TTC549 (cell line): ENCODE measurements at regions not wholly inside any gene's neighbourhood (a gene's known extent, or its start where the extent isn't known, plus 50 kb on each side); places are given as distances from the start of the nearest gene placed in this dataset.
"Not testable (repeated sequence)": the region's sequence is repeated elsewhere in the genome, so short reads cannot be mapped to it uniquely, and the experiment has no call there.

ENCODE experiments used
- FAIRE-seq: peaks from 2 replicates; lab custom pipeline; 2012; peaks lifted over from hg19 to GRCh38; lab: Jason Lieb, UNC

DNA sequence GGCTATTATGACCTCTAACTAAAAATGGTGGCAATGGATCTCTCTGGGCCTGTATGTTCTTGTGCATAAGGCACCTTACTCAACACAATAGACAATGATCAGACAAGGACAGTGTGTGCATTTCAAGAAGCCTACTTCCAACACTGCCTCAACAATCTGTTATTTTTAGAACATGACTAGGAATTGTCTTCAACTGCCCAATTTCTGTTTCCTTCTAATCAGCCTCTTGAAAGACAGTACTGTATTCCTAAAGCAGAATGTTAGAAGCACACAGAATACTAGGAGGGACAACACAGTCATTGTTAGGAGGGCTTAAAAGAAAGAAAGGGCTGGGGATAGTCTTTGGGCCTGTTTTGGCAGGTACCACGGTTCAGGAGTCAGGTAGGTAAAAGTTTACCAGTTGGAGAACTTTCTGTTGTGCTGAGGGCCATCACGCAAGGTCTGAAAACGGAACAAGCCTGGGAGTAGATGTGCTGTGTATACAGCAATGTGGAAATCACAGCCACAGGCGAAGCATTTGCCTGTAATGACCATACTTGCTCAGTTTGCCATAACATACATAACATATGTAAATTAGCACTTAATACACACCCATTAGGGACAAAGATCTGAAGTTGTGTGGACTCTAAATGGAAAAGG is 100.8 kb upstream of the ATXN3L start:
- no peak for FAIRE-seq

DNA sequence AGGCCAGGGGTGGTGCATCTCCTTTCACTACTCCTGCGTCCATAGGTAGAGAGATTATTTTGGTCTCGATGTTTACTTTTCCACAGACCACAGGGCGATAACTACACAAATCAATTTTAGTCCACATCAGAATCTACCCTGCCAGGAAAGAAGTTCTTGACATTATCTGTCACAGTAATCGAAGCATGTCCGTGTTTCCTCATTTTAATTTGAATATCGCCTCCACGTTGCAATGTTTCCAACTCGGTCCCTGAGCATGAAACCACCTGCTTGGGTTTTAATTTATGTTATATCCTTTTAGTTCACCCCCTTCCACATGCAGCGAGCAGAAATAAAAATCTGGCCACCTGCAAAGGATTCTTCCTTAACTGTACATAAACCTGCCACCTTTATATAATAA is 100.1 kb upstream of the ATXN3L start:
- FAIRE-seq: no peak

DNA sequence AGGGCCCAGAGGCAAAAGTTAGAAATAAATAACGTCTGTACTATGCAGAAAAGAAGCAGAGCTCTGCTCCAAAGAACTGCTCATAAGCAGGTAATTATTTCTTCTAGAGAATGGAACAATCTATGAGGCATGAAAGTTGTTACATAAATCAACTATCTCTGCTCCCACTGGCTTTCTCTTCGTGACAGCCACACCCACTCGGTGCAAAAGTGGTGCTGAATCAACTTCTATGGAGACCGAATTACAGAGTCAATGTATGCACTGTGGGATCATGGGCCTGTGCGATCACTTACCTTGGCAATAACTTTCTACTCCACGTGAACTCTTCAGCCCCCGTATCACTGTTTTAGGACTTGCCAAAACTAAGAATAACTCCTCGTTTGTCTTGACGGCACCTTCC is 99.4 kb upstream of the ATXN3L start:
- FAIRE-seq: no peak

GRCh38 chrX:13418126-13419097 is 98.6 kb upstream of the ATXN3L start:
- FAIRE-seq: no peak

- FAIRE-seq: no peak
Measured at GRCh38 chrX:13415509-13415908, 95.7 kb upstream of the ATXN3L start.

DNA sequence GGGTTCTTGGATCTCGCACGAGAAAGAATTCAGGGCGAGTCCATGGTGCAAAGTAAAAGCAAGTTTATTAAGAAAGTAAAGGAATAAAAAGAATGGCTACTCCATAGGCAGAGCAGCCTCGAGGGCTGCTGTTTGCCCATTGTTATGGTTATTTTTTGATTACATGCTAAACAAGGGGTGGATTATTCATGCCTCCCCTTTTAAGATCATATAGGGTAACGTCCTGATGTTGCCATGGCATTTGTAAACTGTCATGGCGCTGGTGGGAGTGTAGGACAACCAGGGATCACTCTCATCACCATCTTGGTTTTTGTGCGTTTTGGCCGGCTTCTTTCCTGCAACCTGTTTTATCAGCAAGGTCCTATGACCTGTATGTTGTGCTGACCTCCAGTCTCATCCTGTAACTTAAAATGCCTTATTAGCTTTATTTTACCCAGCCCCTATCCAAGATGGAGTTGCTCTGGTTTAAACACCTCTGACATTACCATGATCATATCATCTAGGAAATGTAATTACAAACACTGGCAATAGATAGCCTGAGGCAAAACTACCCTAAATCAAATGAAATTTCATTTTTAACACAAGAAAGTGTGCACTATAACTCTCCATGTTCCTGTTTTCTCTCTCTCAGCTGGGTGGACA is 94.3 kb upstream of the ATXN3L start:
- no peak for FAIRE-seq

DNA sequence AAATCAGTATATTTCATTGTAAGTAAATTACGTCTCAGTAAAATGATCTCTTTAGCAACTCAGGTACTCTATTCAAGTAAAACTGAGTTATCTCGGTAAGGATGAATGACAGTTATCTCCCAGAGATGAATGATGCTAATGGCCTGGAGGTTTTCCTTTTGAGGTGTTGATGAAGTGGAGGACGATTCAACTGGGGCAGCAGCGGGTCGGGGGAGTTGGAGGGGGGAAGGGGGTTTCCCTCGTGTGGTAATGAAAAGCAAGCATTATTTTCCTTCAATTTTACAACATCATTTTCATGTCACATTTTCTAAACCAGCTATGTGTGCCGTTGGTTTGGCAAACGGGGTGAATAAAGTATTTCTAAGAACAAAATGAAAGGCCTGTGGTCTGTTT is 92.4 kb upstream of the ATXN3L start:
- FAIRE-seq: no peak

- FAIRE-seq: no peak
Measured at GRCh38 chrX:13411496-13412207, 91.8 kb upstream of the ATXN3L start.

DNA sequence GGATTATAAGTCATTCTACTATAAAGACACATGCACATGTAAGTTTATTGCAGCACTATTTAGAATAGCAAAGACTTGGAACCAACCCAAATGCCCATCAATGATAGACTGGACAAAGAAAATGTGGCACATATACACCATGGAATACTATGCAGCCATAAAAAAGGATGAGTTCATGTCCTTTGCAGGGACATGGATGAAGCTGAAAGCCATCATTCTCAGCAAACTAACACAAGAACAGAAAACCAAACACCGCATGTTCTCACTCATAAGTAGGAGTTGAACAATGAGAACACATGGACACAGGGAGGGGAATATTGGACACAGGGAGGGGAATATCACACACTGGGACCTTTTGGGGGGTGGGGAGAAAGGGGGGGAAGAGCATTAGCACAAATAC is 88.7 kb upstream of the ATXN3L start:
- not testable (repeated sequence) for FAIRE-seq

DNA sequence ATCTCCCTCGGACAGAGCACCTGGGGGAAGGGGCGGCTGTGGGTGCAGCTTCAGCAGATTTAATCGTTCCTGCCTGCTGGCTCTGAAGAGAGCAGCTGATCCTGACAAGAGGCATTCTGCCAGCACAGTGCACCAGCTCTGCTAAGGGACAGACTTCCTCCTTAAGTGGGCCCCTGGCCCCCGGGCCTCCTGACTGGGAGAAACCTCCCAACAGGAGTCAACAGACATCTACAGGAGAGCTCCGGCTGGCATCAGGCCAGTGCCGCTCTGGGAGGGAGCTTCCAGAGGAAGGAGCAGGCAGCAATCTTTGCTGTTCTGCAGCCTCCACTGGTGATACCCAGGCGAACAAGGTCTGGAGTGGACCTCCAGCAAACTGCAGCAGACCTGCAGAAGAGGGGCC is 84.9 kb upstream of the ATXN3L start:
- not testable (repeated sequence) for FAIRE-seq

- no peak for FAIRE-seq
Measured at GRCh38 chrX:13404364-13404763, 84.5 kb upstream of the ATXN3L start.

DNA sequence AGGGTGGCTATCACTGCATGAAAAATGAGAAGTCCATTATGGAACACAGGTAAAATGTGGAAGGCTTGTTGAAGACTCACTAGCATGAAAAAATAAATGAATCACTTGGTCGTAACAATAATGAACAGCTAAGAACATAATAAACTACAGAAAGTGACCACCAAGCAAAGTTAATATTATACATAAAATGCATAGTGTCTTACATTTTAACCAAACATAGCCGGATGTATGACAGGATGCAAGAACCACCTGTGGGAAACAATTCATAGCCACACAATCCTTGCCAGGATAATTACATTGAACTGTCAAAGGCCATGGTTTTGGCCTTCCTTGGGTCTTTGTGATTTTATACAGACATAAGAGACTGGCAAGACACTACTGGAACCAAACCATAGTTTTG is 81.9 kb upstream of the ATXN3L start:
- no peak for FAIRE-seq

- no peak for FAIRE-seq
Measured at GRCh38 chrX:13398839-13399238, 79.0 kb upstream of the ATXN3L start.

DNA sequence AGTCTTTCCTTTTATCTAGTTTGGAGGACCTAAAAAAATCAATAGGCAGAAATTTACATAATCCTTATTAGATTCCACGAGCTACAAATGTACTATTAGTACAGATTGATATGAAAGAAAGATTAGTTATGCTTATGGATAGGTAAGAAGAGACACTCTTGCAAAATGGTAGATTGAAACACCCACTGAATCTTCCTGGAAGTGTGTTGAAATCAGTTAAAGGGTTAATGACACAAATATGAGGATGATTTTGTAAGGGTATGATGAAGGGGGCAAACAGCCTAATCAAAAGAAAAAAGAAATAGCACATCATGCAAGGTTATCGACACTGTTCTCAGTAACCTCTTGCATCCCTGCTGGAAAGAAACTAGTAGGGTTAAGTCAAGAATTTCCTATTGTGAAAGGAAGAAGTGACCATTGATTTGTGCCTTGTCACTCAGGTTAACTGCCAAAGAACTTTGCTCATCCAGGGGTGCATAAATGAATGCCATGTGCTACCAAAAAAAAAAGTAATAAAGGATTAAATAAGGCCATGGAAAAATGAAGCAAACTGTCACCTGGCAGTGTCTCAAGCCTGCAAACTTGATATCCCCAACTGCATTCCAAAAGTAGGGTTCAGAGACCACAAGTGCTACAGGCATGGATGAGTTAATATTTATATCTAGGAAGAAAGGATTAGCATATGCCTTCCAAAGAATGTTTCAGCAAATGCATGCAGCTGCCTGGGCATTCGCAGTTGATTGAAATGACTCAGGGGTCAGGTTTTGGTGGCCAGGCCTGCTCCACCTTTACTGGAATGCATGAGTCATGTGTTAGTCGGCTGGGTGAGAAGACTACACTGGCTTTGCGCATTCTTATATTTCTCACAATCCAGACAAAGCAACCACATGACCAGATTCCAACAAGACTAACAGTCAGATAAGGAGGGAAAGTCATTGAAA is 78.3 kb upstream of the ATXN3L start:
- no peak for FAIRE-seq

- no peak for FAIRE-seq
Measured at GRCh38 chrX:13396924-13397323, 77.1 kb upstream of the ATXN3L start.

GRCh38 chrX:13389501-13389900 is 69.6 kb upstream of the ATXN3L start:
- FAIRE-seq: no peak

- no peak for FAIRE-seq
Measured at GRCh38 chrX:13387666-13388494, 68.0 kb upstream of the ATXN3L start.

DNA sequence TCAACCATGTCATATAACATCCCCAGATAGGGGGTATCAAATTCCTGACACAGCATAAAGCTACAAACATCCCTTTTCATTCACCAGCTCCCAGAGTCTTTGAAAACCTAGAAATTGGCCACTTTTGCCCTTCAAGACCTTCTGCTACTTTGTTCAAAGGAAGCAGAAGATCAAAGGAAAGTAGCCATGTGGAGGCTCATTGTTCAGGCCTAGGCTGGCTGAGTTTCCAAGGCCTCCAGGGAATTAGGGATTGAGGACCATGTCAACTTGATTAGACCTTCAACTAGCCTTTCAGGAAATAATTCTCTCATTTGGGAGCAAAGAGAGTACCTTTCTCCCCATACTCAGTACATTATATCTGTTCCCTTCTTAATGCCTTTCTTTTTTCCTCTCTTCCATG is 66.8 kb upstream of the ATXN3L start:
- no peak for FAIRE-seq

DNA sequence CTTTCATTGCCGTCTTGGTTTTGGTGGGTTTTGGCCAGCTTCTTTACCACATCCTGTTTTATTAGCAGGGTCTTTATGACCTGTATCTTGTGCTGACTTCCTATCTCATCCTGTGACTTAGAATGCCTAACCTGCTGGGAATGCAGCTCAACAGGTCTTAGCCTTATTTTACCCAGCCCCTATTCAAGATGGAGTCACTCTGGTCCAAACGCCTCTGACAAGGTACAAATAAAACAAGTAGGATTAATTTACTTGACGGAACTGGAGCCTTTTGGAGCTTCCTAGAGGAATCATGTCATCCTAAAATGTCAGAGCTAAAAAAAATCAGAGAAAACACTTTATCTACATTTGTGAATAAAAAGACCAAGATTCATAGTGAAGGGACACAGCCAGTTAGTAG is 66.2 kb upstream of the ATXN3L start:
- FAIRE-seq: no peak

DNA sequence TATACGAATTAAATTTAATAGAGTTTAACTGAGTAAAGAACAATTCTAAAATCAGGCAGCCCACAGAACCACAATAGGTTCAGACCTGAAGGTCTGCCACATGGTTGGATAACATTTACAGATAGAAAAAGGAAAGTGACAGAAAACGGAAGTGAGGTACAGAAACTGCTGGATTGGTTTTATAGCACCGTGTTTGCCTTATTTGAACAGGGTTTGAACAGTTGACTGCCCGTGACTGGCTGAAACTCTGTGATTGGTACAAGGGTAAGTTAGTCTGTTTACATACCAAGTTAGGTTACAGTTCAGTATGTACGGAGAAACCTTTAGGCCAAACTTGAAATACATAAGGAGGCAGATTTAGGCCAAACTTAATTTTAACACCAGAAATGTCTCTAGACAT is 64.1 kb upstream of the ATXN3L start:
- no peak for FAIRE-seq

GRCh38 chrX:13381514-13381913 is 61.7 kb upstream of the ATXN3L start:
- FAIRE-seq: no peak
